ENCODE measurements at regions not wholly inside any gene's neighbourhood (a gene's known extent, or its start where the extent isn't known, plus 50 kb on each side); places are given as distances from the start of the nearest gene placed in this dataset.
"Not testable (repeated sequence)": the region's sequence is repeated elsewhere in the genome, so short reads cannot be mapped to it uniquely, and the experiment has no call there.

DNA sequence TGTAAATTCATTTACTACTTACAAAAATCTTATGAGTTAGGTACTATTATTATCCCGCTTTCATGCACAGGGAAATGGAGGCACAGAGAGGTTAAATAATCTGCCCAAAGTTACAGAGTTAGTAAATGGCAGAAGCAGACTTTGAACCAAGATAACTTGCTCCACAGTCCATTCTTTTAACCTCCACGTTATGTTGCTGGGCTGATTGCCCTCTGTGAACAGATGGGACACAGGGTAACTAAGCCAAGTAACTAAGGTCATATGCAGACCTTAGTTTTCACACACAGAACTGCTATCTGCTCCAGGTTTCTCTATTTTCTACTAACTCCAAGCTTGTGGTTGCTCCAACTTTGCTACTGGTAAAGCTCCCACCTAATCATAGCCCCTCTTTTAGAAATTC, 147.1 kb upstream of the IFNG-AS1 start:
- DNase-seq (ENCODE audit: low read depth): no peak

DNA sequence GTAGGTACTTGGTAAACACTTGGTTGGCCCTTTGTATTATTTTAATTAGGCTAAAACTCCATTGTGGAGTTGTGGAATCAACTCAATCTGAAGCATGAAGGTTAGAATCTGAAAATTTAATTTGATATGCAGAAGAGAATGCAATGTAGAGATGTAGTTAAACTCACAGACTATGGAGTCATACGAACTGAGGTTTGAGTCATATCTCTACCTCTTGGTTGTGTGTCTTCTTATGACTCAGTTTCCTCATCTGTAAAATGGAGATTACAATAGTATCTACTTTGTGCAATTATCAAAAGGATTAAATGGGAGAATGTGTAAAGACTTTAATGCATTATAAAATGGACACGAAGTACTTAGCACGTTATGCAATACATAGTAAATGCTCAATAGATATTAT, 146.0 kb upstream of the IFNG-AS1 start:
- DNase-seq (ENCODE audit: low read depth): no peak

DNA sequence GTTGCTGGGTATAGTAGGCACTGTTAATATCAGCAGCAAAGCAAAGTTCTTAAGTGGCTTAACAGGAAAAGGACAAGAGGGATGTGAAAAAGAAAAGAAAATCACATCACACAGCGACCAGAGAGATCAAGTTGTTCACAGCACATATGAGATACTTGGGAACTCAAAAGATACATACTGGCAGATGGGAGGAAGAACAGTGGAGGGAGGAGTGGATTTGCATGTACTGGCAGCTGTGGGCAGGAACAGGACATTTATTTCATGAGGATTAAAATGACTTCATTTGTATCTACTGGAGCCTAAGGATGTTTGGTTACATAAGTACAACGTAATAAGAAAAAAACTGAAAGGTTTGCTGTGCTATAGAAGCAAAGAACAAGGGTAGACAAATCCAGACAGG, 136.5 kb upstream of the IFNG-AS1 start:
- DNase-seq (ENCODE audit: low read depth): no peak

DNA sequence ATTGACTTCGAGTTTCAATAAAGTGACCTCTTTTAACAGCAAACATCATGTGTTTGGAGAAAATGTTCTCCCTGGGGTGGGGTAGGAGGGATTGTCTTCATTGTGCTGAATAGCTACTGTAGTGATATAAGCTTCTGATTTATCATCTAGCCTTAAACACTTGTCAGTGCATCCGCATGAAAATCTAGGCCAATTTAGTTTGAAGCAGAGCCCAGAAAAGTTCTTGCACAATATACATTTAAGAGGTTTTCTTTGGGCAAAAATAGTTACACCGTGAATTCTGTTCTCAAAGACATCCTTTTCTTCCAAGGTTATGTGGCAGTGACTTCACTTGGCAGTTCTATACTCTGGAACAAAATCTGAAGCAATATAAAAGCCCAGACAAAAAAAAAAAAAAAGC, 136.0 kb upstream of the IFNG-AS1 start:
- no peak for DNase-seq (ENCODE audit: low read depth)

DNA sequence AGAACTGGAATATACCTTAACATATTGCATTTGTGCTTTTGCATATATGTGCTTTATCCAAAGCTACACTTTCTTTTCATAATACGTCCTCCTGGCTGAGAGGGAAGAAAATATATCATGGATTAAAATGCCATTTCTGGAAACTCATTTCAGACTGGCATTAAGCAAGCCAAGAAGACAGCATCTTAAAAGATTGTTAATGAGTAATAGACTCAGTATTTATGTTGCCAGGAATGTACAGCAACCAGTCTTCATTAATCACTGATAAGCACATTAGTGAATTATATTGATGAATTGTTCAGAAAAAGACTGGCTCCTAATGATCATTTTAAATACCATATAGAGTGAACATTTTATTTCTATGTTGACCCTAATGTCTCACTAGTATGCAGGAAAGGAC, 134.9 kb upstream of the IFNG-AS1 start:
- no peak for DNase-seq (ENCODE audit: low read depth)

DNA sequence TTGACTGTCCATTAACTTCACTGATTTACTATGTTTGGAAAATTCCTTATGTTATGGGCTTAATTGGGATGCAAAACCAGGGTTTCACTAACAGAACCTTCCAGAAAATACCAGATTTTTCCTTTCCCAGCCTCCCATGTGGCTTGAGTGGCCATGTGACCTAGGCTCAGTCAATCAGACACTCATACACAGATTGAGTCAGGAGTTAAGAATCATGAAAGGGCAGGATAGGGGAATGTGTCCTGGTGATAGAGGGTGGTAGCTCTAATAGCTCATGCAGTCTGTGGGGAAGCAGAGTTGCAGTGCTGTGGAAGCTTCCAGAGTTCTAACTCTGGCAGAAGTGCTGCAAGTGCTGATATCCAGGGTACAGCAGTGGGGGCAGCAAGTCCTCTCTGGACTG, 134.1 kb upstream of the IFNG-AS1 start:
- DNase-seq (ENCODE audit: low read depth): no peak

DNA sequence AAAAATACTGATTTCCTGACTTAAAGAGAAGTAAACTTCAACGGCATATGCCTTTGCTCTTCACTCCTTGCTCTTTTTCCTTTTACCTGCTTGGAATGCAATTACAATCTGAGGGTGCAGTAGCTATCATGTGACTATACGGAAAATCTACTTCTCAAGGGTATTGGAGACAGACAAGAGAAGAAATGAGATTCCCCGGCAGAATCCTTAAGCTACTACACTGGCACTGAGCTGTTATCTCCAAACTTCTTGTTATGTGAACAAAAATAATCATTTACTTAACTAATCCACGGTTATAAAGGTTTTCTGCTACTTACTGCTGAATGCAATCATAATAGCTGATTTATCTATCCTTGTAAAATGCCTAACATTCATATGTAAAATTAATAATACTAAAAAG, 118.0 kb upstream of the IFNG-AS1 start:
- no peak for DNase-seq (ENCODE audit: low read depth)

DNA sequence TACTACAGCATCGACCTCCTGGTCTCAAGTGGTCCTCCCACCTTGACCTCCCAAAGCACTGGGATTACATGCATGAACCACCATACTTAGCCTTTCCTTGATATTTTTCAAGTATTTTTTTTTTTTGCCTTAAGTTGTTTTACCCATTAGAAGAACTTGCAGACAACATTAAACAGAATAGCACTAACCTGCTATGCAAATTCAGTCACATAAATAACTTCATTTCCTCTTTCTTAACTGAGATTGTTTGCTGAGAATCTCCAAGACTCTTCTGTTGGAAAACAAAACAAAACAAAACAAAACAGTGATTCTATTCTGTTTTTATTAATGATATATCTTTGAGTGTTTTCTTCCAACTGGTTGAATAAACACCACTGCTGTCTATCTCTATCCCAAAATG, 115.9 kb upstream of the IFNG-AS1 start:
- DNase-seq (ENCODE audit: low read depth): no peak

DNA sequence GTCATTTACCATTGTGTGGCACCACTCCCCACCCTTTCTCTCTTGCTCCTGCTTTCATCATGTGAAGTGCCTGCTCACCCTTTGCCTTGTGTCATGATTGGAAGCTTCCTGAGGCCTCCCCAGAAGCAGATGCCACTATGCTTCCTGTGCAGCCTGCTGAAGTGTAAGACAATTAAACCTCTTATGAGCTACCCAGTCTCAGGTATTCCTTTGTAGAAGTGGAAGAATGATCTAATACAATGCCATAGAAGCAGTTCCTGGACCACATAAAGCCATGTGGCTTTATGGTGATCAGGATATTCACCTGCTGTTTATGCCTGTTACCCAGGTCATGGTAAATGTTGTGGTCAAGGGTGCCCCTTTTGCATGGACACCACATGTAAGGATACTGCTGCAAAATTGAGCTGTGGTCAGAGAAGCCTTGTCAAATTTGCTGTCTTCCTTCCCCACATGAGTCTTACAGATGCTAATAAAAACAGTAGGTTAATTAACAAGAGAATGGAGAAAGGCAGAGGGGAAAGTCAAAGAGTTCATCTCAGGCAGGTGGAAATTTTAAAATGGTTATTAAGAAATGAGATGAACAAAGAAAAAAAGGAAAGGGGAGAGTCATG, 112.8 kb upstream of the IFNG-AS1 start:
- DNase-seq (ENCODE audit: low read depth): no peak

DNA sequence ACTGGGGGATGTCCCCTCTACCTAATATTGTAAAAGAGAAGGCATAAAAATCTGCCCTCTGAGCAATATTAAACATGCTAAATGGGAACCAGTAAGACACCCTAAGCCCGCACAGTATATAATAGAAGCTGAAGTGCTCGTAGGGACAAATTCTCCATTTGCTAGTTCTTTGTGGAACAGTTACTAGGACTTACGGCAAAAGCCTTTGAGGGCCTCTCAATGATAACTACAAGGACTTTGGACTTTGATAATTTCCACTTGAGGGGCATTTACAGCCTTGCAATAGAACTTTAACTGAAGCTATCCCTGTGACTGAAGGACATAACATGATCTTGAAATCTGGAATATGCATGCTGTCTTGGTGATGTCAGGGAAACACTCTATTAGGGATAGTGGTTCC, 111.5 kb upstream of the IFNG-AS1 start:
- DNase-seq (ENCODE audit: low read depth): no peak

DNA sequence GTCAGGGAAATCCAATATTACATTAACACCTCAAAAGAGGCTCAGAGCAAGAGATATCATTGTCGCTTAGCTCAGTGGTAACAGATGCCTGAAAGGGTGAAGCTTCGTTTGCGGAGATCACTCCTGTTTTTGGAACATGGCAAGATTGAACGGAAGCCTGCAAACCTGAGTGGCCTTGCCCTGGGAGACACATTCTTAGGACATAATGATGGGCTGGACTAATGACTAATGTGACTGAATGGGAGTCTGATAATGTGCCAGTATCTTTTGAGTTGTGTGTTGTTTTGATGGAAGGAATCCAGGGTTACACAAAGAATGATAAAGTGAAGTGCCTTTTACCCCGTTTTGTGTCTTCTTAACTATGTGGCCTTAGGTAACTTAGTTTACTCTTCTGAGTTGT, 109.3 kb upstream of the IFNG-AS1 start:
- DNase-seq (ENCODE audit: low read depth): no peak

DNA sequence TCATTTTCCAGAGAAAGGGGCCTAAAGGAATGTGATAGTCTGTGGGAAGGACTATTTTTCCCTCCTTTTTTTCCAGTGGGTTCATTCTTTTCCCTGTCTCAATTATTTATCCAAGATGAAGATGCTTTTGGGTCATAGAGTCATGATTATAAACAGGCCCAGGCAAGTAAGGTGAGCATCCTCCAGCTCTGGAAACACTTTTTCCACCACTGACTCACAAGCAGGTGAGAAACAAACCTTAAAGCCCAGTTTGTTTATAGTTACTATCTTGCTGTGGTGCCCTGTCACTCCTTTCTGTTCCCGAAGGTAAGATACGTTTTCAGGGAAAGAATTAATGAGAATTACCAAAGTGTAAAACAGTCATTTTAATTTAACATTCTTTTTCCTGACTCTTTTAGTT, 107.7 kb upstream of the IFNG-AS1 start:
- no peak for DNase-seq (ENCODE audit: low read depth)

DNA sequence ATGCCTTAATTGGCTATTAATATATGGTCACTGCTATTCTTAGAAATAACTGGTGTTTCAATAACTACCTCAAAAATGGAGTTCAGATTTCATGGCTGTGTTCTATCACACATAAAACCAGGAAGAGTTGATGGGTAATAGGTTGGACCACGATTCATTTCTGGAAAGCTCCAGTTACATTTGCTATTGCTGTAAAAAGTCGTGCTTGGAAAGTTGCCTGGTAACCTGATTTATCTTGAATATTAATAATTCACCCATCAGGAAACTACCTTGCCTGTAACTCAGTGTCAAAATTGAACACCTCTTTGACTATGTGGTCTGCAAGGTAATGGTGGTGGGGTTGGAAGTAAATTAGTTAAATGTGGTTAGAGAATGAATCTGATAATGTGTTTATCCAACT, 104.7 kb upstream of the IFNG-AS1 start:
- DNase-seq (ENCODE audit: low read depth): no peak

DNA sequence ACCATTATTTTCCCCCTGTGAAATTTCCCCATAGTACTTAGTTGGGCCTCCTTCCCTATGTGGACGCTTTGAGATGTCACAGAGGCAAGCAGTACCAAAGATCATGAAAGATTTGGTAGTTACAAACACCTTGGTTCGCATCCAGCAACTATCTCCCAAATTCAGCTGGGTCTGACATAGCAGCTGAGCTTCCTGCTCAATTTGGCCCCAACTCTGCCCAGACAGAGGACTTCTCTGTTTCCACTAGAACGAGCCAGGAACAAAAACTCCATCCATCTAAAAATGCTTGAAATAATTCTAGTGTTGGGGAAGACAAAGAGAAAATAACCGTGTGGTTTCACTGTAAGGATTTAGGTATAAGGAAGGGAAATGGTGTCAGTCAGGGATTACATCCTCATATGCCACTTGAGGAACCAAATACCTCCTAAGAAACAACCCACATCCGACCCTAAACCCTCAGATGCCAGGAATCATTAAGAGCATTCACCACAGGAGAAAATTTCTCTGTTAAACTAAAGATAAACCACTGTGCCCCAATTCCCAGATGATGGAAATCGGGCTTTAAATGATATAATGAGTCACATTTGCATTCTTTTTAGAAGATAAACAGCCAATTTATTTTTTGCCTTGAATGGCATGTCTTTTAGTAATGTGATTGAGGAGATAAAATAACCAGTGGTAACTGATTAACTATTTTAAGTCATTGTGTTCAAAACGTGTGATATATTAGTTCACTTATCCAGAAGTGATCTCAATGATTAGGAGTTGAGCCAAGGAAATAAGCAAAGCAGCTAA, 103.7 kb upstream of the IFNG-AS1 start:
- DNase-seq (ENCODE audit: low read depth): no peak

DNA sequence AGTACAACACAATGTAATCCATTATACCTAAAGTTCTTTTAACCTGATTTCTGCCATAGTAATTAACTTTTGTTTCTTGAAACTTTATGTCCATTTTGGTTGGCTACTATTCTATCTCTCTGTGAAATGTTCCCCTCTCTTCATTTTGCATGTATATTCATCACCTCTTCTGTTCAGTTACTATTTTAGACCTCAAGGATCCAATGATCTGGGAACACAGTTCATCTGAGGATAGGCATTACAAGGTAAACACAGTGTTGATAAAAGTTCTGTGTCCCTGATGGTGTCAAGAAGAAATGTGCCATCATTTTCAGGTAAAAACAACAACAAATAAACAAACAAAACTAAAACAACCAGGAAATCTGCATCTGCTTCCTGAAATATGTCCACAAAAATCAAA, 102.2 kb upstream of the IFNG-AS1 start:
- DNase-seq (ENCODE audit: low read depth): no peak

DNA sequence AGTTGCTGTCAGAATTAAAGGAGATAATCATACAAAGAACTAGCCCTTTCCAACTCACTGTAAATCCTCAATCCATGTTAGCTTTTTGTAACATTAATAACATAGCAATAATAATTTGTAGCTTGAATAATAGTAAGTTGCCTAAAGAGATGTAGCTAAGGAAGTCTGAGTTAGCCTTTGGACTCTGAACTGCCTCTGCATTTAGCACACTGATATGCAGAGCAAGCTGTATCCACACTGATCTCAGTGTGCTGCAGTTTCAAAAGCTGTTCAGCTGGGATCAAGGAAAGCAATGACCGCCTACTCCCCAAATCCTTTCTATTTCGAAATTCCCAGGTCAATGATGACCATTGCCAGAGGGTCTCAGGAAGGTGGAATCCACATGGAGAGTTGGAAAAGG, 99.3 kb upstream of the IFNG-AS1 start:
- no peak for DNase-seq (ENCODE audit: low read depth)

DNA sequence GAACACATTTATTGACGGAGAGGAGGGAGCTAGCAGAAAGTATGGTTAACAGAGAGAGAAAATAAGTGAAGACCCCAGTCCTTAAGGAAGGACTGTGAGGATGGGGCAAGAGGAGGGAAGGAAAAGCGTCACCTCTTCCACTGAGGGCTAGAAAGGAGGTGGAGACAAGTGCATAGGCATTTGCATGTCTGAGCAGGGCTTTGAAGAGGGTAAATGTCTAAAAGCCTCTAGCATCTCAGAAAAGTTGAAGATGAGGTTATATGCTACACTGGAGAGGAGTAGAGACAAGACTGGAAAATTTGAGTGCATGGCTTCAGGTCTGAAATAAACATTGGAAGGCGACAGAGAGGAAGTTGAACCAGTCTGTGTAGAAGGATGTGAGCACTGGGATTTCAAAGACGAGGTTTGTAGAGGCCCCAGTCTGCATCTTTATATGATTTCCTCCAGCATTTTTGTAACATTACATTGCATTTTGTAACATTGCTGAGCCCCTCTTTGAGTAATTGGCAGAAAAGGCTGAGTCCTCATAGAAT, 98.5 kb upstream of the IFNG-AS1 start:
- no peak for DNase-seq (ENCODE audit: low read depth)

DNA sequence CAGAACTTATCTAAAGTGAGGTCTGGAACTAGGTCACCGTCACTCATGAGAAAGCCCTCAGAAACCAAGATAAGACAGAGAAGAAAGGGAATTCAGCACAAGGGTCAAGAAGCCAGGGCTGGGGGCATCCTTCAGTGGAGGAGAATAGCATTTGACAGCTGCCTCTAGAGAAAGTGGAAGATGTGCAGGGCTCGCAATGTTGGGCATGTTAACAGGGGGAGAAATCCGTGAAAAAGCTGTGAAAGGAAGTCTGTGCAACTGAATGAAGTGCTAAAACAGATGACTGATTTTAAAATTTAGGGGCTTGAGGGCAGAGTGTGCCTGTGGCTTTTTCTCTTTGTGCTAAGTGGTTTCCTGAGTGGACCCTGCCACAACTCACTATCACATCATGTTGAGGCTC, 97.7 kb upstream of the IFNG-AS1 start:
- no peak for DNase-seq (ENCODE audit: low read depth)

DNA sequence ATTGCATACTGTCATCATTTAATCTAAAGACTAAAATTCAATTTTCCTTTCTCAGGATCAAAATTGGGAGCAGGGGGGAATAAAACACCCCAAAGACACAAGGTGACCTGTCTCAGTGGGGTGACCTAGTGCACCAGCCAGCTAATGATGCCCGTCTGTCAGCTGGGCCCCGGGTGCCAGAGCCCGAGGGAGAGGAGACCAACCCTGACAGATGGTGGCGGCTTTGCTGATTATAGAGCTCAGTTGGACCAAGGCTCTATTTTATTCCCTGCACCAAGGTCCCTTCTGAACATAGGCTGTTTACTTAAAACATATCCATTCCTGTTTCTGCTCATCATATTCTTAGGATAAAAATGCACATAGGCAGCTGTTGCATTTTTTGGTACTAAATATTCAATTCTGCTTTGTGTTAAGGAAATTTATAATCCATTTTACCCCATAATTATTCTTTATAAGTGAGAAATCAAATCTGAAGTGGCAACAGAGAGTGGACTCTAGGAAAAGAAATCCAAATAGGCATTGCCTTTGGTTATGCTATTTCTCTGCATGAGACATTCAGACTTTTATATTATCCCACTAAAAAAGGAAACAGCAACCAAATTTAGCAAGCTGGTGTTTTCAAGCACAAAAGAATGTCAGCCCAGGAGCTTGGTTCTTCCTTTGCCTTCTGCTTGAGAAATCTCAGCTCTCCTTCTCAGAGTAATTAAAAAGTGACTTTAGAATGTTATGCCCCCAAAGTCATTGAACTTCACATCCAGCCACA, 96.8 kb upstream of the IFNG-AS1 start:
- DNase-seq (ENCODE audit: low read depth): no peak

DNA sequence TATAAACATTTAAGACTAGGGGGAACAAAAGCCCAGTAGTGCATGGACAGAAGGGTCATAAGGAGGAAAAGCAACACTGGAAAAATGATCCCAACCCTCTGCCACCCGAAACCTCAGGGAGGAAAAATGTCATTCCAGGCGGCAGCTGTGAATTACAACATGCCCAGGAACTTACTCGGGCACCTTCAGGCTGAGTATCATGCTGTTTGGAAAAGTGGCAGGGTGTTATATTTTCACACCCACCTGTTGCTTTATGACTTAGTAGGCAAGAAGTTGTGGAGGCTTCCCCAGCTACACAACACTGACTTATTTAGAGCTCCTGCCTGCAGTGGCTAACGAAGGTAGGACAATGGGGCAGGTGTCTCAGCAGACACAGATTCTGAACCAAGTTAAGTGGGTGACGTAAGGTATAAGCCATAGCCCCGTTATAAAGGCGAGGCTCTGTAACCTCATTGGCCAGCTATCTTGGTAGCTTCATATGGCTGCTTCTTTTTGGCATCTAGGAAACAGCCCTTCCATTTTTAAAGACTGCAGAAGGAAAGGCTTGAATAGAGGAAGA, 96.1 kb upstream of the IFNG-AS1 start:
- DNase-seq (ENCODE audit: low read depth): no peak

DNA sequence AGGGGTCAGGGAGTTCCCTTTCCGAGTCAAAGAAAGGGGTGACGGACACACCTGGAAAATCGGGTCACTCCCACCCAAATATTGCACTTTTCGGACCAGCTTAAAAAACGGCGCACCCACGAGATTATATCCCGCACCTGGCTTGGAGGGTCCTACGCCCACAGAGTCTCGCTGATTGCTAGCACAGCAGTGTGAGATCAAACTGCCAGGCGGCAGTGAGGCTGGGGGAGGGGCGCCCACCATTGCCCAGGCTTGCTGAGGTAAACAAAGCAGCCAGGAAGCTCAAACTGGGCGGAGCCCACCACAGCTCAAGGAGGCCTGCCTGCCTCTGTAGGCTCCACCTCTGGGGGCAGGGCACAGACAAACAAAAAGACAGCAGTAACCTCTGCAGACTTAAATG, 88.8 kb upstream of the IFNG-AS1 start:
- not testable (repeated sequence) for DNase-seq (ENCODE audit: low read depth)

DNA sequence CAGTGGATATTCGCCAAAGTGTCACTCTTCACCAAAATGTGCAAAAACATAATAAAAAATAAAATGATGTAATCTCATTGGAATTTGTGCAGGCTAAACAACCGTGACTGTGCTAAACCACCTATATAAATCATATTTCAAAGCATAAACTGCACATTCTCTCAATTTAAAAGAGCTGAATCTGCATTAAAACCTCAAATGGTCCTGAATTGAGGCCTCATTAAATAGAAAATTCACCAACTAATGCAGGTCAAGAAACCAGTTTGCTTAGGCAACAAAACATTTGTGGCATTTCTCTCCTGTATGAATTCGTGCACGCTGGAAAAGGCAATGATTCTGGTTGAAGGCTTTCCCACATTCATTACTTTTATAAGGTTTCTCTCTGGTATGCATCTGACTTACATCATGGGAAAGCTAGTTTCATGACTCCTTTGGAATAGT, 80.1 kb upstream of the IFNG-AS1 start:
- DNase-seq (ENCODE audit: low read depth): peak; percentile 62

DNA sequence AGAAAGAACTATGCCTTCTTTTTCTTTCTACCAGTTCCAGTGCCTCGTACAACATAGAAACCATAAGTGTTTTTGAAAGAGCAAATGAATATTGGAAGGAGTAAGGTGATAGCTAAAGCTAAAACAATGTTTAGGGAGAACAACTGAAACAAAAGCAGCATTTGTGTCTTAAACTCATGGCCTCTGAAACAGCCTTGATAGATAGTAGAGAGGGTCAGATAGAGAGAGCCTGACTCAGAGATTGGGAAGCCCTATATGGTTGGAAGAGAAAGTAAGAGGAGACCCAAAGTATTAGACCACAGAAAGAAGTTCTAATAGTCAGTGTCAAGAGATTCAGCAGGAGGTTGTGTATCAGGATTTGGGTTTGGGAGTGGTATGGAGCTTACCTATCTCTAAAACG, 79.6 kb upstream of the IFNG-AS1 start:
- DNase-seq (ENCODE audit: low read depth): no peak
